Tibial nerve (tissue), 3 donors: ENCODE measurements at regions not wholly inside any gene's neighbourhood (a gene's known extent, or its start where the extent isn't known, plus 50 kb on each side); places are given as distances from the start of the nearest gene placed in this dataset.

Experiments
- EP300 ChIP-seq, 2 donors: sonication (generic); formaldehyde crosslinking; IDR thresholded peaks; one replicate each; pipeline ENCODE4 v1.6.1; 2017; ENCODE audit warnings: antibody characterized with exemption in 2 of 2, mild to moderate bottlenecking in 1 of 2
- POLR2A ChIP-seq, 2 donors: fragments of 450-650 bp; IDR thresholded peaks; one replicate each; pipeline ENCODE4 v1.6.1; 2017; ENCODE audit warnings: antibody characterized with exemption in 2 of 2, mild to moderate bottlenecking in 2 of 2, moderate library complexity in 2 of 2

DNA sequence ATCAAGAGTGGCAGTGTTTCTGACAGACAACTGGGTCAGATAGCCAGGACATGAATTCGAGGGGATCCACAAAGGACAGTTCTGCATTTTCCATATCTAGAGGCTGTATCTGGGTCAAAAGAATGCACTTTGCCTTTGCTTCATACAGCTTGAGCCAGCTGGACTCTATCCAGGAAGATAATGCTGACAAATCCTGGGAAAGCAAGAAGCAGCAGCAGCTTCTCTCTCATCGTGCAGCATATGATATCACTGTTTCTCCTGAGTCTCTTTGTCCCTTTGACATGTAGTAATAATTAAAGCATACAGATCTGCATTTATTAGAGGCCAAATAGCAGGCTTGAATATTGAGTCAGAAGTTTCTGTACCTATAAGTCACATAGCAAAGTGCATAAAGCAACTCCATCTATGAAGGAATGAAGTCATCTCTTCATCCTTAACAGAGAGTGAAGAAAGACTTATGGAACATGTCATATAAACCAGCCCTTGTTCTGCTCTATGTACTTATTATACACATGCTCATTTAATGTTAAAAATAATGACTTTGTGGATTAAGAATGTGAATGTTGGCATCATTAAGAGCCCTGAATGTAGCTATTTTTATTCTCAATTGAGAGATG is 236.8 kb upstream of the GBE1 start:
- TF ChIP-seq POLR2A (IDR thresholded peaks at IDR 0.05) (no peak), EP300 (IDR thresholded peaks at IDR 0.05) (no peak)
